PC-9 (cell line): ENCODE measurements at regions not wholly inside any gene's neighbourhood (a gene's known extent, or its start where the extent isn't known, plus 50 kb on each side); places are given as distances from the start of the nearest gene placed in this dataset.

ENCODE experiments used
- BruUV-seq: library from RNA; stranded (reverse); fragments of 400-500 nt; replicated peaks from 2 replicates; lab custom pipeline; 2021; lab: Mats Ljungman, UMichigan
- CTCF ChIA-PET: fragments of 300-600 bp; sonication (Branson Sonifier 250); formaldehyde crosslinking; loops from one replicate; lab custom pipeline; 2022; ENCODE audit warnings: antibody characterized with exemption; lab: Charles Lee
- POLR2A ChIA-PET: fragments of 300-600 bp; sonication (Branson Sonifier 250); formaldehyde crosslinking; loops from one replicate; lab custom pipeline; 2022; ENCODE audit warnings: antibody characterized with exemption; ENCODE audit not compliant: unreplicated experiment; lab: Charles Lee
- DNase-seq, 2 experiments: peaks; one replicate each; pipeline versions ENCODE4 v3.0.0 to v3.0.0-alpha.2; 2015 to 2022; ENCODE audit warnings: mixed read lengths in 1 of 2
- H2AFZ ChIP-seq: fragments of 200-600 bp; sonication (generic); 2 replicates; pipeline ENCODE4 v1.8.1; 2017; ENCODE audit warnings: antibody characterized with exemption
- H3F3A ChIP-seq: fragments of 200-600 bp; sonication (generic); 2 replicates; pipeline ENCODE4 v1.8.1; 2017; ENCODE audit warnings: antibody characterized with exemption, mild to moderate bottlenecking, low read depth; ENCODE audit not compliant: insufficient read depth
- H3K27ac ChIP-seq: fragments of 200-600 bp; sonication (generic); 2 replicates; pipeline ENCODE4 v1.6.1; 2016; ENCODE audit warnings: mixed run types
- H3K27me3 ChIP-seq: fragments of 200-600 bp; sonication (generic); 2 replicates; pipeline ENCODE4 v1.6.1; 2016; ENCODE audit warnings: low read depth, mixed run types; ENCODE audit not compliant: insufficient read depth
- H3K36me3 ChIP-seq: fragments of 200-600 bp; sonication (generic); 2 replicates; pipeline ENCODE4 v1.6.1; 2016; ENCODE audit warnings: low read depth, mixed run types
- H3K4me1 ChIP-seq: fragments of 200-600 bp; sonication (generic); replicated peaks from 2 replicates; pipeline ENCODE4 v1.6.1; 2016; ENCODE audit warnings: mixed run types; ENCODE audit not compliant: insufficient read depth
- H3K4me2 ChIP-seq: fragments of 200-600 bp; sonication (generic); 2 replicates; pipeline ENCODE4 v1.6.1; 2017; ENCODE audit warnings: mixed run types
- H3K4me3 ChIP-seq: fragments of 200-600 bp; sonication (generic); 2 replicates; pipeline ENCODE4 v1.6.1; 2016; ENCODE audit warnings: mixed run types
- H3K79me2 ChIP-seq: fragments of 200-600 bp; sonication (generic); 2 replicates; pipeline ENCODE4 v1.6.1; 2017; ENCODE audit warnings: low read depth, mixed run types
- H3K9me2 ChIP-seq: fragments of 200-600 bp; sonication (generic); 2 replicates; pipeline ENCODE4 v1.8.1; 2017; ENCODE audit warnings: mild to moderate bottlenecking; ENCODE audit not compliant: insufficient read depth
- H3K9me3 ChIP-seq: fragments of 200-600 bp; sonication (generic); 2 replicates; pipeline ENCODE4 v1.8.1; 2016; ENCODE audit warnings: low read depth; ENCODE audit not compliant: insufficient read depth
- H4K20me1 ChIP-seq: fragments of 200-600 bp; sonication (generic); 2 replicates; pipeline ENCODE4 v1.8.1; 2017; ENCODE audit not compliant: insufficient read depth
- EZH2 ChIP-seq: fragments of 200-600 bp; sonication (generic); IDR thresholded peaks from 2 replicates; pipeline ENCODE4 v1.8.0; 2017; ENCODE audit warnings: antibody characterized with exemption, low read depth
- intact Hi-C: fragments of 100-400 bp; cut with micrococcal nuclease; formaldehyde crosslinking; loops from one replicate; pipeline ENCODE4 v1.10.0; 2022; ENCODE audit not compliant: unreplicated experiment
- TF ChIP-seq, protein P1 (sequence below): fragments of 200-600 bp; sonication (generic); conservative IDR thresholded peaks from 2 replicates; pipeline ENCODE4 v1.6.1; 2017; ENCODE audit warnings: mixed run types, antibody characterized with exemption, mild to moderate bottlenecking, moderate library complexity

GRCh38 chr14:101130861-101131260 is 227.3 kb upstream of the RTL1 start:
- no peak overlapping the region for H3K27ac ChIP-seq
- H3K9me3 ChIP-seq: no peaks in the 10 kb centered on the region
- H3K4me1 ChIP-seq: no peaks in the 10 kb centered on the region
- DNase-seq: no peak
- no peaks in the 10 kb centered on the region for H3K9me2 ChIP-seq
- intact Hi-C loops: no loop called here
- no peaks in the 10 kb centered on the region for H3K79me2 ChIP-seq
- POLR2A ChIA-PET: no interaction called here
- no peak overlapping the region for H3K4me2 ChIP-seq
- TF ChIP-seq EZH2: no peak
- TF ChIP-seq, protein P1, sequence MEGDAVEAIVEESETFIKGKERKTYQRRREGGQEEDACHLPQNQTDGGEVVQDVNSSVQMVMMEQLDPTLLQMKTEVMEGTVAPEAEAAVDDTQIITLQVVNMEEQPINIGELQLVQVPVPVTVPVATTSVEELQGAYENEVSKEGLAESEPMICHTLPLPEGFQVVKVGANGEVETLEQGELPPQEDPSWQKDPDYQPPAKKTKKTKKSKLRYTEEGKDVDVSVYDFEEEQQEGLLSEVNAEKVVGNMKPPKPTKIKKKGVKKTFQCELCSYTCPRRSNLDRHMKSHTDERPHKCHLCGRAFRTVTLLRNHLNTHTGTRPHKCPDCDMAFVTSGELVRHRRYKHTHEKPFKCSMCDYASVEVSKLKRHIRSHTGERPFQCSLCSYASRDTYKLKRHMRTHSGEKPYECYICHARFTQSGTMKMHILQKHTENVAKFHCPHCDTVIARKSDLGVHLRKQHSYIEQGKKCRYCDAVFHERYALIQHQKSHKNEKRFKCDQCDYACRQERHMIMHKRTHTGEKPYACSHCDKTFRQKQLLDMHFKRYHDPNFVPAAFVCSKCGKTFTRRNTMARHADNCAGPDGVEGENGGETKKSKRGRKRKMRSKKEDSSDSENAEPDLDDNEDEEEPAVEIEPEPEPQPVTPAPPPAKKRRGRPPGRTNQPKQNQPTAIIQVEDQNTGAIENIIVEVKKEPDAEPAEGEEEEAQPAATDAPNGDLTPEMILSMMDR: no peak
- no TSS peak for BruUV-seq
- H2AFZ ChIP-seq: no peak overlapping the region
- H3K27me3 ChIP-seq: peaks cover 37% of the 10 kb centered on the region
- no peaks in the 10 kb centered on the region for H4K20me1 ChIP-seq
- no peaks in the 10 kb centered on the region for H3K36me3 ChIP-seq
- H3F3A ChIP-seq: no peaks in the 10 kb centered on the region
- H3K4me3 ChIP-seq: no peak overlapping the region
- CTCF ChIA-PET: no interaction called here

DNA sequence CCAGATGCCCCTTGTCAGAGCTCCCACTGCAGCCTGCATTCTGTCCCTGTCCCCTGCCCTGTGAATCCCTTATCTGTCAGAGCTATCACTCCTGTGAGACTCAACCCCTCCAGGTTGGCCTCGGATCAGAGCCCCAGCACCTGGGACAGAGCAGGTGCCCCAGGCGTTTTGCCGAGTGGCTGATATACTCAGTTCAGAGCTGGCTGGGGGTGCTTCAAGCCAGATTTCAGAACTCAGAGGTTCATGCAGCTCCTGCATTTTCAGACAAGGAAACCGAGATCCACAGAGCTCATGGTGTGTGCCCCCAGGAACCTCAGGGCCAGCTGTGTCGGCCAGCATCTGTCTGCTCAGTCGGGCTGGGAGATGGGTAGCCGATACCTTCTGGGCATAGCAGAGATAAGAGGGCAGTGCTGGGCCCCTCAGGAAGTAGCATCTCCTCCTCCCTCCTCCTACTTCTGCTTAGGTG is 228.0 kb upstream of the RTL1 start:
- no peaks in the 10 kb centered on the region for H4K20me1 ChIP-seq
- CTCF ChIA-PET: no interaction called here
- H3K79me2 ChIP-seq: no peaks in the 10 kb centered on the region
- no peaks in the 10 kb centered on the region for H3K36me3 ChIP-seq
- no peaks in the 10 kb centered on the region for H3F3A ChIP-seq
- BruUV-seq: no TSS peak
- no peaks in the 10 kb centered on the region for H3K9me2 ChIP-seq
- no peaks in the 10 kb centered on the region for H3K9me3 ChIP-seq
- no peak overlapping the region for H3K27ac ChIP-seq
- H3K4me1 ChIP-seq: no peaks in the 10 kb centered on the region
- peaks cover 34% of the 10 kb centered on the region for H3K27me3 ChIP-seq
- no peak overlapping the region for H3K4me2 ChIP-seq
- intact Hi-C loops: no loop called here
- TF ChIP-seq EZH2: no peak
- TF ChIP-seq, protein P1: no peak
- no peak for DNase-seq
- POLR2A ChIA-PET: no interaction called here
- no peak overlapping the region for H3K4me3 ChIP-seq
- no peak overlapping the region for H2AFZ ChIP-seq

DNA sequence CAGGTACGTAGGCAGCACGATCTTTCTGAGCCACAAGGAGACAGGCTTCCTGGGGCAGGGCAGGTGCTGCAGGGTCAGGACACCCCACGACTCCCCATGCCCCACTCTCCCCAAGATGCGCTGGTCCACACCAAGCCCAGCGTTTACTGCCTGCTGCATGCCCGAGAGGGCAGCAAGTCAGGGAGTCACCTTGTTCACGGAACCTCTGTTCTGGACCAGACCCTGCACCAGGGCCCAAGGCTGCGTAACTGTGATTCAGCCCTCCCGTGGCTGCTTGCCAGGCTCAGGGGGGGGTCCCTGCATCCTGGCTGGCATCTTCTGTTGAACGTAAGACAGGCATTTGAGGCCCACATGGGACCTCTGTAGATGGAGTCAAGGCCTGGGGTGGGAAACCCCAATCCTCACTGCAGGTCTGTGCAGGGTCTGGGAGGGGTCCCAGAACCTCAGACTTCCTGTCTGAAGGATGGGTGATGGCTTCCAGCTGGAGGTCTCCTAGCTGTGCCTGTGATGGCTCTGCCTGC is 228.6 kb upstream of the RTL1 start:
- POLR2A ChIA-PET: no interaction called here
- peaks cover 28% of the 10 kb centered on the region for H3K27me3 ChIP-seq
- CTCF ChIA-PET: no interaction called here
- no peaks in the 10 kb centered on the region for H3K9me2 ChIP-seq
- no peaks in the 10 kb centered on the region for H3K9me3 ChIP-seq
- H3K36me3 ChIP-seq: no peaks in the 10 kb centered on the region
- H4K20me1 ChIP-seq: no peaks in the 10 kb centered on the region
- no peak for TF ChIP-seq EZH2
- TF ChIP-seq, protein P1: no peak
- H3K27ac ChIP-seq: no peak overlapping the region
- H3F3A ChIP-seq: no peaks in the 10 kb centered on the region
- no peak overlapping the region for H3K4me3 ChIP-seq
- no peaks in the 10 kb centered on the region for H3K79me2 ChIP-seq
- no peak overlapping the region for H2AFZ ChIP-seq
- no TSS peak for BruUV-seq
- H3K4me2 ChIP-seq: no peak overlapping the region
- intact Hi-C loops: no loop called here
- DNase-seq: no peak
- no peaks in the 10 kb centered on the region for H3K4me1 ChIP-seq
